ENCODE measurements at regions not wholly inside any gene's neighbourhood (a gene's known extent, or its start where the extent isn't known, plus 50 kb on each side); places are given as distances from the start of the nearest gene placed in this dataset.

- H3K4me1 ChIP-seq (ENCODE audit: control insufficient read depth in 5 of 5, insufficient read depth in 5 of 5, low read length in 5 of 5): peaks cover 0 to 9% (median 0%) of the 10 kb centered on the region in 5 donors
- TF ChIP-seq, protein P1, sequence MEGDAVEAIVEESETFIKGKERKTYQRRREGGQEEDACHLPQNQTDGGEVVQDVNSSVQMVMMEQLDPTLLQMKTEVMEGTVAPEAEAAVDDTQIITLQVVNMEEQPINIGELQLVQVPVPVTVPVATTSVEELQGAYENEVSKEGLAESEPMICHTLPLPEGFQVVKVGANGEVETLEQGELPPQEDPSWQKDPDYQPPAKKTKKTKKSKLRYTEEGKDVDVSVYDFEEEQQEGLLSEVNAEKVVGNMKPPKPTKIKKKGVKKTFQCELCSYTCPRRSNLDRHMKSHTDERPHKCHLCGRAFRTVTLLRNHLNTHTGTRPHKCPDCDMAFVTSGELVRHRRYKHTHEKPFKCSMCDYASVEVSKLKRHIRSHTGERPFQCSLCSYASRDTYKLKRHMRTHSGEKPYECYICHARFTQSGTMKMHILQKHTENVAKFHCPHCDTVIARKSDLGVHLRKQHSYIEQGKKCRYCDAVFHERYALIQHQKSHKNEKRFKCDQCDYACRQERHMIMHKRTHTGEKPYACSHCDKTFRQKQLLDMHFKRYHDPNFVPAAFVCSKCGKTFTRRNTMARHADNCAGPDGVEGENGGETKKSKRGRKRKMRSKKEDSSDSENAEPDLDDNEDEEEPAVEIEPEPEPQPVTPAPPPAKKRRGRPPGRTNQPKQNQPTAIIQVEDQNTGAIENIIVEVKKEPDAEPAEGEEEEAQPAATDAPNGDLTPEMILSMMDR (IDR thresholded peaks at IDR 0.05; ENCODE audit: control extremely low read depth, extremely low read depth): no peak
- no peaks in the 10 kb centered on the region for H3K36me3 ChIP-seq (ENCODE audit: control insufficient read depth in 4 of 4, insufficient read depth in 4 of 4, low read length in 4 of 4)
- DNase-seq: no peak
- H3K9ac ChIP-seq (ENCODE audit: insufficient read depth in 1 of 2, low read length in 2 of 2): no peak overlapping the region
- no peak overlapping the region for H3K27ac ChIP-seq (ENCODE audit: low read depth in 1 of 2, low read length in 1 of 2)
- no peak for ATAC-seq (ENCODE audit: insufficient read depth, low FRiP score)
- no peak overlapping the region for H3K4me3 ChIP-seq
- WGBS, 2 donors: 84 to 88% methylated on average over 18 of the region's 18 CpGs
- no peaks in the 10 kb centered on the region for H3K27me3 ChIP-seq (ENCODE audit: control insufficient read depth in 3 of 3, insufficient read depth in 3 of 3, low read length in 2 of 3)
- peaks cover 0 to 4% (median 0%) of the 10 kb centered on the region in 4 donors for H3K9me3 ChIP-seq (ENCODE audit: control insufficient read depth in 4 of 4, insufficient read depth in 3 of 4, low read length in 3 of 4)
These were observed 71.1 kb upstream of the CTDP1 start for GRCh38 chr18:79608535-79608934.

DNA sequence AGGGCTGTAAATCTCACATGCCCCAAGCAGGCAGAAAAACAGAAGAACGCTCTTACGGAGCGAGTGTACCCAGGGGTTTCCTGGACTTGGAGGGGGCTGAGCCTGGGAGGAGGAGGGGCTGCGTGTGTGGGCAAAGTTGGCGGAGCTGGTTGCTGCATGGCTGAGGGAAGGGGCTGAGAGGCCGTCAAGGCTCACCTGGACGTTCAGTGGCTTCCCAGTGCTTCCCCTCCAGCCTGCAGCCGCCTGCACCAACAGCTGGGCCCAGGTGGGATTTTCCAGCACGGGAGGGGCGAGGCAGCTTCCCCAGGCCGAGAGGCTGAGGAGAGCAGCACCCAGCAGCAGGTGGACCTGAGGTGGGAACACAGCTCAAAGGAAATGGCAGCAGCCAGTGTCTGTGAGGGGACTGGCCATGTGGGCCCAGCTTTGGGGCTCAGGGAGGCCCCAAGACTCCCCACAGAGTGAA lies 70.6 kb upstream of the CTDP1 start:
- 41 to 59% methylated on average over 11 of the region's 11 CpGs for WGBS, 2 donors
- no peaks in the 10 kb centered on the region for H3K36me3 ChIP-seq (ENCODE audit: control insufficient read depth in 4 of 4, insufficient read depth in 4 of 4, low read length in 4 of 4)
- TF ChIP-seq, protein P1 (IDR thresholded peaks at IDR 0.05; ENCODE audit: control extremely low read depth, extremely low read depth): no peak
- no peak overlapping the region for H3K9ac ChIP-seq (ENCODE audit: insufficient read depth in 1 of 2, low read length in 2 of 2)
- no peak overlapping the region for H3K27ac ChIP-seq (ENCODE audit: low read depth in 1 of 2, low read length in 1 of 2)
- no peak for DNase-seq
- H3K27me3 ChIP-seq (ENCODE audit: control insufficient read depth in 3 of 3, insufficient read depth in 3 of 3, low read length in 2 of 3): no peaks in the 10 kb centered on the region
- H3K4me1 ChIP-seq (ENCODE audit: control insufficient read depth in 5 of 5, insufficient read depth in 5 of 5, low read length in 5 of 5): peaks cover 0 to 9% (median 0%) of the 10 kb centered on the region in 5 donors
- H3K9me3 ChIP-seq (ENCODE audit: control insufficient read depth in 4 of 4, insufficient read depth in 3 of 4, low read length in 3 of 4): peaks cover 0 to 4% (median 0%) of the 10 kb centered on the region in 4 donors
- ATAC-seq (ENCODE audit: insufficient read depth, low FRiP score): no peak
- no peak overlapping the region for H3K4me3 ChIP-seq

GRCh38 chr18:79609841-79610281 lies 69.7 kb upstream of the CTDP1 start:
- no peak for ATAC-seq (ENCODE audit: insufficient read depth, low FRiP score)
- DNase-seq: no peak
- Histone ChIP-seq H3K27ac (ENCODE audit: low read depth in 1 of 2, low read length in 1 of 2) (no peak overlapping the region), H3K9me3 (ENCODE audit: control insufficient read depth in 4 of 4, insufficient read depth in 3 of 4, low read length in 3 of 4) (peaks cover 0 to 2% (median 0%) of the 10 kb centered on the region in 4 donors), H3K4me1 (ENCODE audit: control insufficient read depth in 5 of 5, insufficient read depth in 5 of 5, low read length in 5 of 5) (peaks cover 0 to 9% (median 0%) of the 10 kb centered on the region in 5 donors), H3K4me3 (no peak overlapping the region), H3K27me3 (ENCODE audit: control insufficient read depth in 3 of 3, insufficient read depth in 3 of 3, low read length in 2 of 3) (no peaks in the 10 kb centered on the region), H3K36me3 (ENCODE audit: control insufficient read depth in 4 of 4, insufficient read depth in 4 of 4, low read length in 4 of 4) (no peaks in the 10 kb centered on the region), H3K9ac (ENCODE audit: insufficient read depth in 1 of 2, low read length in 2 of 2) (no peak overlapping the region)
- 89 to 94% methylated on average over 14 to 16 of the region's 16 CpGs for WGBS, 2 donors
- TF ChIP-seq, protein P1 (IDR thresholded peaks at IDR 0.05; ENCODE audit: control extremely low read depth, extremely low read depth): no peak

Measured in lung (tissue), 11 donors.